ENCODE measurements at regions not wholly inside any gene's neighbourhood (a gene's known extent, or its start where the extent isn't known, plus 50 kb on each side); places are given as distances from the start of the nearest gene placed in this dataset.

DNA sequence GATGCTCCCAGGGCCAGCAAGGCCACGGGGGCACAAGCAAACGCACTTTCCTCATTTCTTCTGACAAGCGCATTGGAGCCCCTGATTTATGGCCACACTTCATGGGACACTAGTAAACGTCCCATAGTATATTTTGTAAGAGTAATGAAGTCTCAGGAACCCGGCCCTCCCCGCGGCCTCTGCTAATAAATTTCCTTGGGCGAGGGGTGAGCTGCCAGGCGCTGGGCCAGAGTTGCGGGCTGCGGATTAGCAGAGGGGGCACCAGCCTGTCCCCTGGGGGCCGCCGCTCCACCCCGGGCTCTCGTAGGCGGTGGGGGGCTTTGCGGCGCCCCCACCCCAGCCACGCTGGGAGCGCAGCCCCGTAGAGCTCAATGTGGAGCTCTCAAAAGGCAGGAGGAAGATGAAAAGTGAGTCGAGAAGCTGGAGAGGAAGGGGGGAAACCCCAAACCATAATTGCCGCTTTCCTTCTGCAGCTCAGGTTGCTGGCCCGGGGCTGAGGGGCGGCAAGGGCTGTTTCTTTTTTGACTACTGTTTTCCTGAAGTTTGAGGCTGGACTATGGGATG is 173.6 kb downstream of the CDC5L start:
- no peak for DNase-seq

- no peak for DNase-seq
Measured at GRCh38 chr6:44561832-44562665, 174.5 kb downstream of the CDC5L start.

DNA sequence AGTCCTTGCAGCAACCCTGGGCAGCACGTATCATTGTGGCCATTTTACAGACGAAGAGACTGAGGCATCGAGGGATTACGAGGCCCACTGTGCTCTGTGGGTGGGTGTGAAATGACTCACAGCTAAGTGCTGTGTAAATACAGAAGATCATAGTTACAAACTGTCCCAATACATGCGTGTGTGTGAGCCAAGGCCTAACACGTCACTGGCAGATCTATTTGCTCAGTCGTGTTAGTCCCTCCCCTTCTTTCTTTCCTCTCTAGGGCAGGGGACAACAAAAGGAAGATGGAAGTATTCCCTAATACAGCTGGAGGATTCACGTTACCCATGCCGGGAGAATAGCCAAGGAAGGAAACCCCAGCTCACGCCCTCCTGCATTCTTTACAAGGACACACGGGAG is 175.9 kb downstream of the CDC5L start:
- no peak for DNase-seq

GRCh38 chr6:44564906-44565524 is 177.5 kb downstream of the CDC5L start:
- no peak for DNase-seq

DNA sequence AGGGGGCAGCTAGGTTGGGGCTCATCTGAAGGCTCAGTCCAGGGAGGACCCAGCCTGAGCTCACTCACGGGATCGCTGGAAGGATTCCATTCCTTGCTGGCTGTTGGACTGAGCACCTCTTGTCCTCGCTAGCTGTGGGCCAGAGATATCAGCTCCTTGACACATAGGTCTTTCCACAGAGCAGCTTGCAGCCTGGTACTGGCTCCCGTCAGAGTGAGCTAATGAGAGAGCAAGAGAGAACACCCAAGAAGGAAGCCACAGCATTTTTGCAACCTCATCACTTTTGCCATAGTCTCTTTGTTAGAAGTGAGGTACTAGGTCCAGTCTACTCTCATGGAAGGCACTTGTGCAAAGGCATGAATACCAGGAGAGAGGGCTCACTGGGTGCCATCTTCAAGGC is 179.9 kb downstream of the CDC5L start:
- no peak for DNase-seq

DNA sequence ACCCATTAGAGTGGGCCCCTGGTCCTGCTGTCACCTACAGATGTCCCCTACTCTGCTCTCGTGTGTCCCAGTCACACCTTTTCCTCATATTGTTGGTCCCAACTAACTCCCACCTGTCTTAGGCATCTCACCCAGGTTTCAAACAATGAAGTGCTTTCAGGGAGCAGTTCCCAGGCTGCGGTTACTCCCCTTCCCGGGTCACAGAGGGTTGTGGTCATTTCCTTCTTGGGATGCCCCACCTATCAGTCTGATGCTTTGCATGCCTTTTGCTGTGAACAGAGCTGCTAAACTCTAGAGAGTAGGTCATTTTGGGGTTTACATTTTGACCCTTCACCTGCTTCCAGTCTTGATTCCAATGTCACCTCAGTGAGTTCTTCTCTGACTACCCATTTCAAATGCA is 181.6 kb downstream of the CDC5L start:
- no peak for DNase-seq

DNA sequence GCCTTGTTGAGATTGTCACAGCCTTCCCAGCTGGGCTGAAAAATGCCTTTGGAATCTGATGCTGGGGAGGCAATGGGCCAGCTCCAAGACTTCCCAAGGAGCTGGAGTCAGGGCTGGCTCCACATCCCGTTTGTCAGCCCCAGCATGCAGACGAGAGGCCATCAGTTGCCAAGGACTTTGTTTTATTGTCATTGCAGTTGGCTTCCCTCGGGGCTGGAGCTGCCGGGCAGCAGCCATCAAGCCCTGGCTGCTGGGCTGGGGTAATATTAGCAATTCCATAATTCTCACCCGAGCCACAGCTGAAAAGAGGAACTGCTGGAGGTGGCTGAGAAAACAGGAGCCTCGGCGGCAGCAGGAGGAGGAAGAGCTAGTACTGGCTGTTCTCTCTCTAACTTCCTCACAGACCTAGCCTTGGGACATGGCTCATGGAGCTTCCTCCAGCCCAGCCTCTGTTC is 182.5 kb downstream of the CDC5L start:
- DNase-seq: no peak

DNA sequence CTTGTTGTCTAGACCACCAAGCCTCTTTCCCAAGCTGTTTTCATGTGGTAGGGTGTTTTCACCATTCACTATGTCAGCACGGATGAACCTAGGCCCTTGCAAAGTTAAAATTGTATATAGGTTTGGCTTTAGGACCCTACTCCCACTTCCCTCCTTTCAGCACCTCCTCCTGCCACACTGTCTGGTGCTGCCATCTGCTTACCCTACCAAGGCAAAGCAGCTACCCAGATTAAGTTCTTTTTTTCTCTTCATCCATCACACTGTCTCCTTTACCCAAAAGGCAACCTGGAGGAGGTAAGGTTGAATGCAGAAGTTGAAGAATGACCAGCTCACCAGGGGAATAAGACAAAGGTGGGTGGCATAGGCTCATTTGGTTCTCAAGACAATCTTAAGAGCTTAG is 184.0 kb downstream of the CDC5L start:
- no peak for DNase-seq

GRCh38 chr6:44572346-44572745 is 184.8 kb downstream of the CDC5L start:
- DNase-seq: no peak

GRCh38 chr6:44575644-44576043 is 188.1 kb downstream of the CDC5L start:
- no peak for DNase-seq

GRCh38 chr6:44576132-44576631 is 188.7 kb downstream of the CDC5L start:
- DNase-seq: no peak

DNA sequence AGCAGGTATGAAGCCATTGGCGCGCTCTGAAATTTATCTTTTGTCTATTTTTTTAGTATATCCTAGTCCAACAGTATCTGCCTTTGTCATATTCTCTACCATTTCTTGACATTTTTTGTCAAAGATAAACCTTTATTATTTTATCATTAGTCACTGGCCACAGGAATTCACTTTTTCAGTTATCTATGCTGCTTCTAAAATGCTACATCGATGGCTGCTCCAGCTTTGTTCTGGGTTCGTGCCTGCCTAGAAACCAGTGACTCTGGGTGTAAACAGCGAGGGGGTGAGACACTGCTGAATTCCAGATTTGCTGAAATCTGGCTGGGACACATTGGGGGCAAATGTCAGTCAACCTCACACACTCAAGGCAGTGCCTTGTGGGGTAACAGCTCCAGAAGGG is 193.4 kb downstream of the CDC5L start:
- DNase-seq: no peak

GRCh38 chr6:44582930-44583329 is 195.4 kb downstream of the CDC5L start:
- no peak for DNase-seq

GRCh38 chr6:44590471-44590870 is 203.0 kb downstream of the CDC5L start:
- no peak for DNase-seq

- DNase-seq: peak; percentile 56
Measured at GRCh38 chr6:44593539-44593944, 206.0 kb downstream of the CDC5L start.

- no peak for DNase-seq
Measured at GRCh38 chr6:44594481-44594880, 207.0 kb downstream of the CDC5L start.

- DNase-seq: no peak
Measured at GRCh38 chr6:44598679-44599078, 211.2 kb downstream of the CDC5L start.

- no peak for DNase-seq
Measured at GRCh38 chr6:44599672-44600071, 212.2 kb downstream of the CDC5L start.

DNA sequence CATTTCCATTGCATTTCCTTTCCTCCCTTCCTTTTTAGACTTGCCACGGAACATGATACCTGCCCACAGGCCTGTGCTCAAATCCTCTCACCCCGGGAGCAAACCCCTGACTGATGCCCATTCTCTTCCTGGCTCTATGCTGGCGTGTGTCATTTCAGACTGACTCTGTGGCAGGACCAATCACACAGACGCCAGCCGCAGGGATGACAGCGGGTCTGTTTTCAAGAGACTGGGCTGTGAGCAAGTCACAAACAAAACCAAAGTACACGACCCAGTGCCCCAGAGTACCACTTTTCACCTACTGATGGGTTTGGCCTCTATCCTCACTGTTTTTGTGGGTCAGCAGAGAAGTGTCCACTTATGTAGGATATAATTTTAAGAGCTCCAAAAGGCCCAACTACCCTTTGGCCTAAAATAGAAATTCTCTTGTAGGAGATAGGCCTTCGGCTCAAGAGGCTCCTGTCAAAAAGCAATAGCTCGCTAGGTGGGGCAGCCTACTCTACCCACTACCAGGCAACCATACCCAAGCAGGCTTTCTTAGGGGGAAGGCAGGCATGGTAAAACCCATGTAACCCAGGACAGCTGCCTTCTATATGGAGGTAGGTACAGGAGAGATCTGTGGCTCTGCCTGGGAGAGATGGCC is 215.7 kb downstream of the CDC5L start:
- DNase-seq: no peak

- DNase-seq: no peak
Measured at GRCh38 chr6:44606504-44606903, 219.0 kb downstream of the CDC5L start.

DNA sequence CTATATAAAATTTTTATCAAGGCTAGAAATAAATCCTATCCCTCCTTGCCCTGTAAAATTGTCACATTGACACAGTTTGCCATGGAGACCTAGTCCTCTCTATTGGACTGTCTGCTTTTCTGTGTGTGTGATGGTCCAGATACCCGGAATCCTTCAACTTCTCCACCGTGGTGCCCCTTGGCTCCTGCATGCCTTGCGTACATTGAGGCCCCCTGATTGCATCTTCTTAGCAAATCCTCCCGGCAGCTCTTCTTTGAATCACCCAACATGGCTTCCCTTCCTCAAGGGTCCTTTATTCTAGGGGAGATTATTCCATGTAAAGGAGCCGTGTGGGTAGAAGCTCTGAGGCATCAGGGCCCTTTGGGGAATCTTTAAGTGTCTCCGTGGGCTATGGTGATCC is 219.5 kb downstream of the CDC5L start:
- DNase-seq: no peak

GRCh38 chr6:44608175-44608574 is 220.7 kb downstream of the CDC5L start:
- DNase-seq: no peak

- DNase-seq: no peak
Measured at GRCh38 chr6:44609051-44609612, 221.6 kb downstream of the CDC5L start.

All from CD4-positive, alpha-beta T cell treated with Interleukin-17A for 1 hour (primary cell).